WTC11 (cell line): ENCODE measurements at regions not wholly inside any gene's neighbourhood (a gene's known extent, or its start where the extent isn't known, plus 50 kb on each side); places are given as distances from the start of the nearest gene placed in this dataset.

Source experiments
- ATAC-seq: fragments of 200-7000 bp; cut with Tn5 transposase; 2 replicates; pipeline ENCODE4 v1.10.0; 2021; ENCODE audit warnings: mild to moderate bottlenecking, moderate library complexity
- CTCF ChIA-PET: fragments of 300-600 bp; sonication (Branson Sonifier 250); formaldehyde crosslinking; loops from one replicate; lab custom pipeline; 2021; ENCODE audit warnings: antibody characterized with exemption; lab: Charles Lee
- POLR2A ChIA-PET: fragments of 350-600 bp; sonication (Branson Sonifier 250); formaldehyde crosslinking; loops from one replicate; lab custom pipeline; 2021; ENCODE audit warnings: antibody characterized with exemption; lab: Charles Lee
- DNase-seq: peaks from one replicate; pipeline ENCODE4 v3.0.0; 2021; ENCODE audit warnings: low spot score
- H3K27ac Mint-ChIP-seq: 2 replicates; pipeline ENCODE4 v1.8.0; 2021; ENCODE audit warnings: mixed read lengths
- H3K27me3 Mint-ChIP-seq: 2 replicates; pipeline ENCODE4 v1.8.0; 2021; ENCODE audit warnings: low read depth, mild to moderate bottlenecking, moderate library complexity, mixed read lengths
- H3K36me3 Mint-ChIP-seq: 2 replicates; pipeline ENCODE4 v1.8.0; 2021; ENCODE audit warnings: mixed read lengths
- H3K4me1 Mint-ChIP-seq: 2 replicates; pipeline ENCODE4 v1.8.0; 2022; ENCODE audit warnings: mixed read lengths
- H3K4me3 Mint-ChIP-seq: 2 replicates; pipeline ENCODE4 v1.8.0; 2021; ENCODE audit warnings: mild to moderate bottlenecking, moderate library complexity, mixed read lengths
- H3K9me3 Mint-ChIP-seq: 2 replicates; pipeline ENCODE4 v1.8.0; 2021; ENCODE audit warnings: mixed read lengths
- ATF1 ChIP-seq: sonication (generic); formaldehyde crosslinking; IDR thresholded peaks from 2 replicates; pipeline ENCODE4 v1.8.1; 2023; ENCODE audit warnings: mild to moderate bottlenecking, moderate library complexity, missing genetic modification reagents
- CBFB ChIP-seq: sonication (generic); formaldehyde crosslinking; IDR thresholded peaks from 2 replicates; pipeline ENCODE4 v1.8.1; 2022; ENCODE audit warnings: mild to moderate bottlenecking, low read depth, missing genetic modification reagents
- CREB1 ChIP-seq: sonication (generic); formaldehyde crosslinking; IDR thresholded peaks from 2 replicates; pipeline ENCODE4 v1.8.0; 2023; ENCODE audit warnings: mild to moderate bottlenecking, missing genetic modification reagents
- CREM ChIP-seq: sonication (generic); formaldehyde crosslinking; IDR thresholded peaks from 2 replicates; pipeline ENCODE4 v1.8.1; 2022; ENCODE audit warnings: mild to moderate bottlenecking, missing genetic modification reagents, moderate library complexity
- ELF4 ChIP-seq: sonication (generic); formaldehyde crosslinking; IDR thresholded peaks from 2 replicates; pipeline ENCODE4 v1.8.1; 2022; ENCODE audit warnings: low read depth, mild to moderate bottlenecking, moderate library complexity, missing genetic modification reagents
- EMX1 ChIP-seq: fragments of 250-450 bp; sonication (Bioruptor Pico); IDR thresholded peaks from 2 replicates; pipeline ENCODE4 v1.8.0; 2021; ENCODE audit warnings: mild to moderate bottlenecking
- ETV6 ChIP-seq: sonication (generic); formaldehyde crosslinking; IDR thresholded peaks from 2 replicates; pipeline ENCODE4 v1.8.1; 2022; ENCODE audit warnings: mild to moderate bottlenecking, missing genetic modification reagents
- FOXP1 ChIP-seq: sonication (generic); formaldehyde crosslinking; IDR thresholded peaks from 2 replicates; pipeline ENCODE4 v1.8.0; 2022; ENCODE audit warnings: missing genetic modification reagents, mild to moderate bottlenecking, moderate library complexity, borderline replicate concordance
- GABPB1 ChIP-seq: sonication (generic); formaldehyde crosslinking; IDR thresholded peaks from 2 replicates; pipeline ENCODE4 v1.8.1; 2023; ENCODE audit warnings: mild to moderate bottlenecking, missing genetic modification reagents
- GRHL2 ChIP-seq: fragments of 250-450 bp; sonication (Bioruptor Pico); IDR thresholded peaks from 2 replicates; pipeline ENCODE4 v1.8.0; 2022; ENCODE audit warnings: mild to moderate bottlenecking, moderate library complexity; ENCODE audit not compliant: insufficient replicate concordance, severe bottlenecking
- GTF2I ChIP-seq: fragments of 250-450 bp; sonication (Bioruptor Pico); conservative IDR thresholded peaks from 2 replicates; pipeline ENCODE4 v1.4.0; 2021; ENCODE audit warnings: mild to moderate bottlenecking
- IRF2 ChIP-seq: sonication (generic); formaldehyde crosslinking; IDR thresholded peaks from 2 replicates; pipeline ENCODE4 v1.8.0; 2022; ENCODE audit warnings: low read depth, missing genetic modification reagents, borderline replicate concordance
- PRRX2 ChIP-seq: fragments of 250-450 bp; sonication (Bioruptor Pico); IDR thresholded peaks from 2 replicates; pipeline ENCODE4 v1.8.0; 2021; ENCODE audit warnings: mild to moderate bottlenecking
- RORB ChIP-seq: fragments of 250-450 bp; sonication (Bioruptor Pico); IDR thresholded peaks from 2 replicates; pipeline ENCODE4 v1.9.0; 2021; ENCODE audit warnings: mild to moderate bottlenecking
- SMAD4 ChIP-seq: sonication (generic); formaldehyde crosslinking; IDR thresholded peaks from 2 replicates; pipeline ENCODE4 v1.8.0; 2022; ENCODE audit warnings: mild to moderate bottlenecking, missing genetic modification reagents
- TEAD1 ChIP-seq: sonication (generic); formaldehyde crosslinking; IDR thresholded peaks from 2 replicates; pipeline ENCODE4 v1.8.0; 2022; ENCODE audit warnings: mild to moderate bottlenecking, missing genetic modification reagents
- TP53 ChIP-seq: sonication (generic); formaldehyde crosslinking; IDR thresholded peaks from 2 replicates; pipeline ENCODE4 v1.8.1; 2023; ENCODE audit warnings: mild to moderate bottlenecking, missing genetic modification reagents
- ZBTB21 ChIP-seq: sonication (generic); formaldehyde crosslinking; IDR thresholded peaks from 2 replicates; pipeline ENCODE4 v1.8.1; 2023; ENCODE audit warnings: mild to moderate bottlenecking, missing genetic modification reagents, borderline replicate concordance
- ZNF121 ChIP-seq: sonication (generic); formaldehyde crosslinking; IDR thresholded peaks from 2 replicates; pipeline ENCODE4 v1.8.0; 2023; ENCODE audit warnings: missing genetic modification reagents
- ZNF219 ChIP-seq: sonication (generic); formaldehyde crosslinking; IDR thresholded peaks from 2 replicates; pipeline ENCODE4 v1.8.0; 2023; ENCODE audit warnings: missing genetic modification reagents, mild to moderate bottlenecking, borderline replicate concordance
- ZNF232 ChIP-seq: sonication (generic); formaldehyde crosslinking; IDR thresholded peaks from 2 replicates; pipeline ENCODE4 v1.8.0; 2022; ENCODE audit warnings: mild to moderate bottlenecking, missing genetic modification reagents
- ZNF263 ChIP-seq: sonication (generic); formaldehyde crosslinking; IDR thresholded peaks from 2 replicates; pipeline ENCODE4 v1.8.1; 2022; ENCODE audit warnings: low read depth, mild to moderate bottlenecking, moderate library complexity, missing genetic modification reagents
- ZNF416 ChIP-seq: fragments of 250-450 bp; sonication (Bioruptor Pico); IDR thresholded peaks from 2 replicates; pipeline ENCODE4 v1.9.0; 2021; ENCODE audit warnings: mild to moderate bottlenecking, inconsistent platforms
- TF ChIP-seq, protein P1 (sequence below): sonication (generic); formaldehyde crosslinking; IDR thresholded peaks from 2 replicates; pipeline ENCODE4 v1.8.1; 2022; ENCODE audit warnings: mild to moderate bottlenecking, missing genetic modification reagents, moderate library complexity, borderline replicate concordance
- TF ChIP-seq, protein P2 (sequence below): fragments of 250-450 bp; sonication (Bioruptor Pico); IDR thresholded peaks from 2 replicates; pipeline ENCODE4 v1.9.0; 2021; ENCODE audit warnings: mild to moderate bottlenecking, borderline replicate concordance
- TF ChIP-seq, protein P3 (sequence below): sonication (generic); formaldehyde crosslinking; IDR thresholded peaks from 2 replicates; pipeline ENCODE4 v1.8.1; 2022; ENCODE audit warnings: low read depth, missing genetic modification reagents, borderline replicate concordance
- TF ChIP-seq, protein P4 (sequence below): sonication (generic); formaldehyde crosslinking; IDR thresholded peaks from 2 replicates; pipeline ENCODE4 v1.8.1; 2022; ENCODE audit warnings: low read depth, mild to moderate bottlenecking, moderate library complexity, missing genetic modification reagents, borderline replicate concordance
- TF ChIP-seq, protein P5 (sequence below): sonication (generic); formaldehyde crosslinking; IDR thresholded peaks from 2 replicates; pipeline ENCODE4 v1.8.0; 2022; ENCODE audit warnings: mild to moderate bottlenecking, missing genetic modification reagents

DNA sequence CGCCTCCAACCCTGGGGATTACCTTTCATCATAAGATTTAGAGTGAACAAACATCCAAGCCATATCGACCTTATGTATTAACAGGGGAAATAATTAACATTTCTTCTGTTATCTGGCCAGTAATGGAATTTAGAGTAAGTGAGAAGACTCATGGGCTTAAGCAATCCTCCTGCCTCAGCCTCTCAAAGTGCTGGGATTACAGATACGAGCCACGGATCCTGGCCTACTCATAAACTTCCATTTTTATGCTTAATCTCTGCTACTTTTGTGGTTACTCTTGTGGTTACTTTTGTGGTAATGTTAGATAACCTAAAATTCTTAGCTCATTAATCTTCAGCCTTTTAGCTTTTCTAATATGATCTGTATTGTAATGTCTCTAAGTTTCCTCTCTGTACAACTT, 159.3 kb upstream of the SLC8A1 start:
- ChIA-PET POLR2A (no interaction called here), CTCF (no interaction called here)
- H3K27me3 Mint-ChIP-seq = no peaks in the 10 kb centered on the region
- ATAC-seq = no peak
- peaks cover 7% of the 10 kb centered on the region for H3K9me3 Mint-ChIP-seq
- no peaks in the 10 kb centered on the region for H3K36me3 Mint-ChIP-seq
- no peak overlapping the region for H3K27ac Mint-ChIP-seq
- H3K4me3 Mint-ChIP-seq = no peak overlapping the region
- H3K4me1 Mint-ChIP-seq = peaks cover 3% of the 10 kb centered on the region
- no peak for DNase-seq
- no peak for TF ChIP-seq ZNF263 (CRISPR knock-in tag)
- TF ChIP-seq ATF1 (CRISPR knock-in tag) = no peak
- no peak for TF ChIP-seq CREB1 (CRISPR knock-in tag)
- TF ChIP-seq SMAD4 (CRISPR knock-in tag) = no peak
- TF ChIP-seq PRRX2 (CRISPR knock-in tag) = no peak
- TF ChIP-seq IRF2 (CRISPR knock-in tag) = no peak
- TF ChIP-seq ZNF219 (CRISPR knock-in tag) = no peak
- no peak for TF ChIP-seq RORB (CRISPR knock-in tag)

DNA sequence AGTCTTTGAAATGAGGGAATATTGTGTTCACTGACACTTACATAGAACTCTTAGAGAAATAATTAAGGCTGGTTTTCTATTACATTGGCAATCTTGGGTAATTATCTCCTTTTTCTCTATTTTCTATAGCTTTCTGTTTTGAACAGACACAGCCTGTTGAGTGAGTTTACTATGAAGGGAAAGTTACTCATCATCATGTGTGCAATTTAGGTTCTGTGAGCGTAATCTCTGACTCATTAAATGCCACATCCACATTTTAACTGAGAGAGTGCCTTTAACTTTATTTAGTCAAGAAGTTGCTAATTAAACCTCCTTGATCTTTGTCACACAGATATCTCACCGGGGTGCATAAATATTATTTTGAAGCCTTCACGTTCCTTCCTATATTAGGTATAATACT, 174.0 kb upstream of the SLC8A1 start:
- TF ChIP-seq, protein P1, sequence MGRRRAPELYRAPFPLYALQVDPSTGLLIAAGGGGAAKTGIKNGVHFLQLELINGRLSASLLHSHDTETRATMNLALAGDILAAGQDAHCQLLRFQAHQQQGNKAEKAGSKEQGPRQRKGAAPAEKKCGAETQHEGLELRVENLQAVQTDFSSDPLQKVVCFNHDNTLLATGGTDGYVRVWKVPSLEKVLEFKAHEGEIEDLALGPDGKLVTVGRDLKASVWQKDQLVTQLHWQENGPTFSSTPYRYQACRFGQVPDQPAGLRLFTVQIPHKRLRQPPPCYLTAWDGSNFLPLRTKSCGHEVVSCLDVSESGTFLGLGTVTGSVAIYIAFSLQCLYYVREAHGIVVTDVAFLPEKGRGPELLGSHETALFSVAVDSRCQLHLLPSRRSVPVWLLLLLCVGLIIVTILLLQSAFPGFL (CRISPR knock-in tag) = no peak
- TF ChIP-seq GTF2I (CRISPR knock-in tag) = no peak
- no peak for TF ChIP-seq GABPB1 (CRISPR knock-in tag)
- no peak for TF ChIP-seq CBFB (CRISPR knock-in tag)
- no peak for TF ChIP-seq CREB1 (CRISPR knock-in tag)
- TF ChIP-seq ZNF232 = no peak
- TF ChIP-seq EMX1 (CRISPR knock-in tag) = no peak
- no peak for TF ChIP-seq TP53
- DNase-seq (no peak), ATAC-seq (no peak)
- no peaks in the 10 kb centered on the region for H3K4me1 Mint-ChIP-seq
- H3K36me3 Mint-ChIP-seq = no peaks in the 10 kb centered on the region
- ChIA-PET POLR2A (no interaction called here), CTCF (no interaction called here)
- H3K4me3 Mint-ChIP-seq = no peak overlapping the region
- H3K27me3 Mint-ChIP-seq = no peaks in the 10 kb centered on the region
- no peak overlapping the region for H3K27ac Mint-ChIP-seq
- H3K9me3 Mint-ChIP-seq = no peaks in the 10 kb centered on the region

DNA sequence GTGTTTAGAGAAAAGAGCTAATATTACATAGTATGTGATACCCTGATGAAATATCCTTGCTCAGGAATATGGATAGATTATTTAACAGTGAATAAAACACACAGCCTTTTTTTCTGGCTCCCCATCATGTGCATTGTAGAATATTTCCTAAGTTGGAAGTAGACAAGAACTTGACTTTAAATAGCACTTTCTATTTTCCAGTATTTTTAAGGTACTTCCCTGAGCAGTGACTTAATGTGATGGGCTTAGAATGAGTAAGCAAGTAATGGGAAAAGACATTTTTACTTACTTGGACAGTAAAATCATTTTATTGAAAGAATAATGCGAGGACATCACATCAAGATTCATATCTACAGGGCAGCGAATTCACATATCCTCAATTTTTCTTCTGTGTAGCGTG, 176.7 kb upstream of the SLC8A1 start:
- H3K27ac Mint-ChIP-seq = no peak overlapping the region
- no peaks in the 10 kb centered on the region for H3K36me3 Mint-ChIP-seq
- ATAC-seq (no peak), DNase-seq (no peak)
- no peaks in the 10 kb centered on the region for H3K27me3 Mint-ChIP-seq
- H3K4me1 Mint-ChIP-seq = no peaks in the 10 kb centered on the region
- H3K9me3 Mint-ChIP-seq = no peaks in the 10 kb centered on the region
- H3K4me3 Mint-ChIP-seq = no peak overlapping the region
- ChIA-PET CTCF (no interaction called here), POLR2A (no interaction called here)
- TF ChIP-seq ZNF232 = no peak
- TF ChIP-seq ZNF121 (CRISPR knock-in tag) = no peak
- TF ChIP-seq, protein P2, sequence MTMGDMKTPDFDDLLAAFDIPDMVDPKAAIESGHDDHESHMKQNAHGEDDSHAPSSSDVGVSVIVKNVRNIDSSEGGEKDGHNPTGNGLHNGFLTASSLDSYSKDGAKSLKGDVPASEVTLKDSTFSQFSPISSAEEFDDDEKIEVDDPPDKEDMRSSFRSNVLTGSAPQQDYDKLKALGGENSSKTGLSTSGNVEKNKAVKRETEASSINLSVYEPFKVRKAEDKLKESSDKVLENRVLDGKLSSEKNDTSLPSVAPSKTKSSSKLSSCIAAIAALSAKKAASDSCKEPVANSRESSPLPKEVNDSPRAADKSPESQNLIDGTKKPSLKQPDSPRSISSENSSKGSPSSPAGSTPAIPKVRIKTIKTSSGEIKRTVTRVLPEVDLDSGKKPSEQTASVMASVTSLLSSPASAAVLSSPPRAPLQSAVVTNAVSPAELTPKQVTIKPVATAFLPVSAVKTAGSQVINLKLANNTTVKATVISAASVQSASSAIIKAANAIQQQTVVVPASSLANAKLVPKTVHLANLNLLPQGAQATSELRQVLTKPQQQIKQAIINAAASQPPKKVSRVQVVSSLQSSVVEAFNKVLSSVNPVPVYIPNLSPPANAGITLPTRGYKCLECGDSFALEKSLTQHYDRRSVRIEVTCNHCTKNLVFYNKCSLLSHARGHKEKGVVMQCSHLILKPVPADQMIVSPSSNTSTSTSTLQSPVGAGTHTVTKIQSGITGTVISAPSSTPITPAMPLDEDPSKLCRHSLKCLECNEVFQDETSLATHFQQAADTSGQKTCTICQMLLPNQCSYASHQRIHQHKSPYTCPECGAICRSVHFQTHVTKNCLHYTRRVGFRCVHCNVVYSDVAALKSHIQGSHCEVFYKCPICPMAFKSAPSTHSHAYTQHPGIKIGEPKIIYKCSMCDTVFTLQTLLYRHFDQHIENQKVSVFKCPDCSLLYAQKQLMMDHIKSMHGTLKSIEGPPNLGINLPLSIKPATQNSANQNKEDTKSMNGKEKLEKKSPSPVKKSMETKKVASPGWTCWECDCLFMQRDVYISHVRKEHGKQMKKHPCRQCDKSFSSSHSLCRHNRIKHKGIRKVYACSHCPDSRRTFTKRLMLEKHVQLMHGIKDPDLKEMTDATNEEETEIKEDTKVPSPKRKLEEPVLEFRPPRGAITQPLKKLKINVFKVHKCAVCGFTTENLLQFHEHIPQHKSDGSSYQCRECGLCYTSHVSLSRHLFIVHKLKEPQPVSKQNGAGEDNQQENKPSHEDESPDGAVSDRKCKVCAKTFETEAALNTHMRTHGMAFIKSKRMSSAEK (CRISPR knock-in tag) = no peak
- no peak for TF ChIP-seq ZNF263 (CRISPR knock-in tag)
- TF ChIP-seq, protein P3, sequence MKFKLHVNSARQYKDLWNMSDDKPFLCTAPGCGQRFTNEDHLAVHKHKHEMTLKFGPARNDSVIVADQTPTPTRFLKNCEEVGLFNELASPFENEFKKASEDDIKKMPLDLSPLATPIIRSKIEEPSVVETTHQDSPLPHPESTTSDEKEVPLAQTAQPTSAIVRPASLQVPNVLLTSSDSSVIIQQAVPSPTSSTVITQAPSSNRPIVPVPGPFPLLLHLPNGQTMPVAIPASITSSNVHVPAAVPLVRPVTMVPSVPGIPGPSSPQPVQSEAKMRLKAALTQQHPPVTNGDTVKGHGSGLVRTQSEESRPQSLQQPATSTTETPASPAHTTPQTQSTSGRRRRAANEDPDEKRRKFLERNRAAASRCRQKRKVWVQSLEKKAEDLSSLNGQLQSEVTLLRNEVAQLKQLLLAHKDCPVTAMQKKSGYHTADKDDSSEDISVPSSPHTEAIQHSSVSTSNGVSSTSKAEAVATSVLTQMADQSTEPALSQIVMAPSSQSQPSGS = no peak
- TF ChIP-seq ELF4 (CRISPR knock-in tag) = no peak
- TF ChIP-seq ETV6 = no peak
- no peak for TF ChIP-seq CREM (CRISPR knock-in tag)
- TF ChIP-seq, protein P4, sequence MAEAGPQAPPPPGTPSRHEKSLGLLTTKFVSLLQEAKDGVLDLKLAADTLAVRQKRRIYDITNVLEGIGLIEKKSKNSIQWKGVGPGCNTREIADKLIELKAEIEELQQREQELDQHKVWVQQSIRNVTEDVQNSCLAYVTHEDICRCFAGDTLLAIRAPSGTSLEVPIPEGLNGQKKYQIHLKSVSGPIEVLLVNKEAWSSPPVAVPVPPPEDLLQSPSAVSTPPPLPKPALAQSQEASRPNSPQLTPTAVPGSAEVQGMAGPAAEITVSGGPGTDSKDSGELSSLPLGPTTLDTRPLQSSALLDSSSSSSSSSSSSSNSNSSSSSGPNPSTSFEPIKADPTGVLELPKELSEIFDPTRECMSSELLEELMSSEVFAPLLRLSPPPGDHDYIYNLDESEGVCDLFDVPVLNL (CRISPR knock-in tag) = no peak
- TF ChIP-seq TEAD1 (CRISPR knock-in tag) = no peak
- no peak for TF ChIP-seq ZNF416 (CRISPR knock-in tag)
- no peak for TF ChIP-seq ZBTB21 (CRISPR knock-in tag)
- TF ChIP-seq GRHL2 (CRISPR knock-in tag) = no peak
- TF ChIP-seq, protein P5, sequence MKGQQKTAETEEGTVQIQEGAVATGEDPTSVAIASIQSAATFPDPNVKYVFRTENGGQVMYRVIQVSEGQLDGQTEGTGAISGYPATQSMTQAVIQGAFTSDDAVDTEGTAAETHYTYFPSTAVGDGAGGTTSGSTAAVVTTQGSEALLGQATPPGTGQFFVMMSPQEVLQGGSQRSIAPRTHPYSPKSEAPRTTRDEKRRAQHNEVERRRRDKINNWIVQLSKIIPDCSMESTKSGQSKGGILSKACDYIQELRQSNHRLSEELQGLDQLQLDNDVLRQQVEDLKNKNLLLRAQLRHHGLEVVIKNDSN (CRISPR knock-in tag) = no peak
- no peak for TF ChIP-seq FOXP1 (CRISPR knock-in tag)
